Lower lobe of right lung (tissue), 2 donors: ENCODE measurements at regions not wholly inside any gene's neighbourhood (a gene's known extent, or its start where the extent isn't known, plus 50 kb on each side); places are given as distances from the start of the nearest gene placed in this dataset.

ENCODE experiments used
- ATAC-seq, 2 donors: fragments of 200-7000 bp; cut with Tn5 transposase; one replicate each; pipeline ENCODE4 v1.9.1; 2020 to 2022; ENCODE audit warnings: mild to moderate bottlenecking in 2 of 2, moderate library complexity in 2 of 2
- DNase-seq: peaks from one replicate; pipeline ENCODE4 v3.0.0-alpha.2; 2020
- H3K27ac ChIP-seq: fragments of 200-600 bp; one replicate; pipeline ENCODE4 v1.8.0; 2022
- H3K27me3 ChIP-seq: fragments of 200-600 bp; one replicate; pipeline ENCODE4 v1.8.0; 2022; ENCODE audit warnings: low read depth
- H3K36me3 ChIP-seq: fragments of 200-600 bp; one replicate; pipeline ENCODE4 v1.8.0; 2022; ENCODE audit warnings: mild to moderate bottlenecking
- H3K4me1 ChIP-seq: fragments of 200-600 bp; one replicate; pipeline ENCODE4 v1.8.0; 2022
- H3K4me3 ChIP-seq: fragments of 200-600 bp; one replicate; pipeline ENCODE4 v1.8.0; 2022; ENCODE audit warnings: mild to moderate bottlenecking
- H3K9me3 ChIP-seq: fragments of 200-600 bp; one replicate; pipeline ENCODE4 v1.8.0; 2022
- intact Hi-C: fragments of 100-400 bp; cut with DNase I; formaldehyde crosslinking; loops from one replicate; pipeline ENCODE4 v1.11.0; 2022
- TF ChIP-seq, protein P1 (sequence below): fragments of 200-600 bp; IDR thresholded peaks from one replicate; pipeline ENCODE4 v1.8.0; 2022; ENCODE audit warnings: antibody characterized with exemption, mild to moderate bottlenecking
- donor health status: DM: no; HTN: yes; CAD: no; lungs with severe emphysema.

DNA sequence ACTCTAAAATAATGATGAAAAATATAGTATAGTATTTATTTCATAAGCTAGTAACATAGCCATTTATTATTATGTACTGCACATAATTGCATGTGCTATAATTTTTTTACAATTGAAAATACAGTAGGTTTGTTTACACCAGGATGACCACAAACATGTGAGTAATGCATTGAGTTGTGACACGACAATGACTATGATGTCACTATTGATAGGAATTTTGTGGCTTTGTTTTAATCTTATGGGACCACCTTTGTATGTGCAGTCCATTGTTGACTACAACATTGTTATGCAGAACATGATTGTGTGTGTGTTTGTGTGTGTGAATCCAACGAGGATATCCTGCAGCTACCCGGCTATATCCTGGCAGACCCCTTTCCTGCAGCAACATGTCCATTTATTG lies 372.2 kb upstream of the MCTP2 start:
- TF ChIP-seq, protein P1, sequence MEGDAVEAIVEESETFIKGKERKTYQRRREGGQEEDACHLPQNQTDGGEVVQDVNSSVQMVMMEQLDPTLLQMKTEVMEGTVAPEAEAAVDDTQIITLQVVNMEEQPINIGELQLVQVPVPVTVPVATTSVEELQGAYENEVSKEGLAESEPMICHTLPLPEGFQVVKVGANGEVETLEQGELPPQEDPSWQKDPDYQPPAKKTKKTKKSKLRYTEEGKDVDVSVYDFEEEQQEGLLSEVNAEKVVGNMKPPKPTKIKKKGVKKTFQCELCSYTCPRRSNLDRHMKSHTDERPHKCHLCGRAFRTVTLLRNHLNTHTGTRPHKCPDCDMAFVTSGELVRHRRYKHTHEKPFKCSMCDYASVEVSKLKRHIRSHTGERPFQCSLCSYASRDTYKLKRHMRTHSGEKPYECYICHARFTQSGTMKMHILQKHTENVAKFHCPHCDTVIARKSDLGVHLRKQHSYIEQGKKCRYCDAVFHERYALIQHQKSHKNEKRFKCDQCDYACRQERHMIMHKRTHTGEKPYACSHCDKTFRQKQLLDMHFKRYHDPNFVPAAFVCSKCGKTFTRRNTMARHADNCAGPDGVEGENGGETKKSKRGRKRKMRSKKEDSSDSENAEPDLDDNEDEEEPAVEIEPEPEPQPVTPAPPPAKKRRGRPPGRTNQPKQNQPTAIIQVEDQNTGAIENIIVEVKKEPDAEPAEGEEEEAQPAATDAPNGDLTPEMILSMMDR, result no peak
- Histone ChIP-seq H3K27ac (no peak overlapping the region), H3K4me3 (no peak overlapping the region), H3K27me3 (no peaks in the 10 kb centered on the region), H3K36me3 (no peaks in the 10 kb centered on the region), H3K4me1 (no peaks in the 10 kb centered on the region), H3K9me3 (no peaks in the 10 kb centered on the region)
- intact Hi-C loops, result no loop called here
- DNase-seq (no peak), ATAC-seq (no peak)

DNA sequence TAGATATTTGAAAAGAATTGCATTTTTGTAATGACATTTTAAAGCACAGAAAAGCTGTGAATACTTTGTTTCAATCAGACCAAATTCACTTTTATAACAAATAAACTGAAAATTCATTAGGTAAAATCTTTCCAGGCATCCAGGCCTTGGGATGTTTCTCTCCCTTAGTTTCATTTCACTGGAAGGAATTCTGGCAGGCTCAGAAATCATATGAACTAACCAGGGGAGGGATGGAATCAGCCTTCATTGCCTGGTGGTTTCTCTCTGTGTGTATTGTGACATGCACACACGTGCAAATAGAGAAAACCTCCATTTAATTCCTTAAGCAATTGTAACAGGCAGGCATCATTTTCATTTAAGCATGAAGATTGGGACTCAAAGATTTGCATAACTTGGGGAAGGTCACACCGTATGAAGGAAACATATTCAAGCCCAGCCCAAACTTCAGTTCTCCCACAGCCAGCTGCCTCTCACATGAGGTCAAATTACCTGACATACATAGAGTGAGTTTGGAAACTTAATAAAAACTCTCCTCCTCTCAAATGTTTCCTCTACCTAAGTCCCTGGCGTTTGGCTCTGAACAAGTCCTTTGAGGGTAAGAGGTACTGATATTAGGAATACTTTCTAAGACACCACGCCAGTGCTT lies 376.1 kb upstream of the MCTP2 start:
- Histone ChIP-seq H3K27ac (no peak overlapping the region), H3K27me3 (no peaks in the 10 kb centered on the region), H3K36me3 (no peaks in the 10 kb centered on the region), H3K4me3 (no peak overlapping the region), H3K4me1 (no peaks in the 10 kb centered on the region), H3K9me3 (no peaks in the 10 kb centered on the region)
- DNase-seq, result no peak
- TF ChIP-seq, protein P1, result no peak
- intact Hi-C loops, result no loop called here
- no peak for ATAC-seq

DNA sequence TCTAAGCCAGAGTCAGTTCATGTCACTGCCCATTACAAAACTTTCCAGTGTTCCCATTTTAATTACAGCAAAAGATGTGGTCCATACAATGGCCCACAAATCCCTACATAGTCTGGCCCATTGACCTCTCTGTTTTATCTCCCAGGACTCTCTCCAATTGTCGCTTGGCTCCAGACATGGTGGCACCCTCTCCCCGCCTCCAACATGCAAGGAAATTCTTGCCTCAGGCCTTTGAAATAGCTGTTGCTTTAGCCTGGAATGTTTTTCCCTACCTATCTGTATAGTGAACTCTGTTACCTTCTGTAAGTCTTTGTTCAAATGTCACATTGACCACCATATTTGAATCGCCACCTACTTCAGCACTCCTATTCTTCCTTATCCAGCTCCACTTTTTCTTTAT lies 377.3 kb upstream of the MCTP2 start:
- Histone ChIP-seq H3K4me3 (no peak overlapping the region), H3K4me1 (no peaks in the 10 kb centered on the region), H3K27ac (no peak overlapping the region), H3K27me3 (no peaks in the 10 kb centered on the region), H3K36me3 (no peaks in the 10 kb centered on the region), H3K9me3 (no peaks in the 10 kb centered on the region)
- ATAC-seq (no peak), DNase-seq (no peak)
- TF ChIP-seq, protein P1, result no peak
- intact Hi-C loops, result no loop called here

DNA sequence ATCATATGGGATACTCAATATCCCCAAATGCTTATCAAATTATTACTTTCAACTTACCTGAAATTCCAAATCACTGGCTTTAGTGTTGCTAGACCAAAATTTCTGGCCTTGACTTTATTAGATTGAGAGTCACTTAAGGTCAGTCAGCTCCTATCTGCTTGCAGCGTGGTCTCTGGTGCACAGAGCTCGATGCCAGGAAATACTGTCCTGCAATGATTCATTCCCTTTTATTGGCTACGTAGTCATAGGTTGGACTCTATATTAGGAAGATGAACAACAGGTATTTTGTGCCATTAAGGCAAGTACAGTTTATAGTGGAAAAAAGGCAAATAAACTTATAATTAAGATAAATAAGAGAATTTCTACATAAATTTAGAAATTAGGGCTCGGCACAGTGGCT lies 378.6 kb upstream of the MCTP2 start:
- intact Hi-C loops, result no loop called here
- DNase-seq (no peak), ATAC-seq (no peak)
- H3K4me3 ChIP-seq, result no peak overlapping the region
- H3K27me3 ChIP-seq, result no peaks in the 10 kb centered on the region
- no peak overlapping the region for H3K27ac ChIP-seq
- no peaks in the 10 kb centered on the region for H3K36me3 ChIP-seq
- no peaks in the 10 kb centered on the region for H3K9me3 ChIP-seq
- no peaks in the 10 kb centered on the region for H3K4me1 ChIP-seq
- TF ChIP-seq, protein P1, result no peak

DNA sequence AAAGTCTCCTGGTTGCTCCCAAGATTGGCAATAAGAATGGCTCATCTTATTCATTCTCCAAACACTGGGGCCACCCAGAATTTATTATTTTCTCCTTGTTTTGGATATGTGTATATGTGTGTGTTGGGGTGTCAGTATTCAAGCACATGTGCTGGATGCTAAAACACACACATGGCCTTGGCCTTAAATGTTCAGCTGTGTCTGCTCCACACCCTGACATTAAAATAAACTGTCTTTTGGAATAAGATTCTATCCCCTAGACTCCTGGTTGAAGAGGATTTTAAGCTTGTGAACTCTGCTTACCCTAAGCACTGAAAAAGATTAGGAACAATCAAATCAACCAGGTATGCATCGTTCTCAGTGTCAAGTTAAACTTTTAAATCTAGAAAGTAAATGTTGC lies 382.9 kb upstream of the MCTP2 start:
- H3K27ac ChIP-seq, result no peak overlapping the region

More for the DNA sequence above, 382.9 kb upstream of the MCTP2 start:
- TF ChIP-seq, protein P1, result no peak
- ATAC-seq (no peak), DNase-seq (no peak)
- Histone ChIP-seq H3K9me3 (no peaks in the 10 kb centered on the region), H3K4me3 (no peak overlapping the region), H3K4me1 (no peaks in the 10 kb centered on the region), H3K36me3 (no peaks in the 10 kb centered on the region), H3K27me3 (no peaks in the 10 kb centered on the region)
- intact Hi-C loops, result no loop called here
